Lung (tissue), 11 donors: ENCODE measurements at regions not wholly inside any gene's neighbourhood (a gene's known extent, or its start where the extent isn't known, plus 50 kb on each side); places are given as distances from the start of the nearest gene placed in this dataset.

Experiments
- ATAC-seq: fragments of 200-7000 bp; cut with Tn5 transposase; one replicate; pipeline ENCODE4 v1.9.1; 2020; ENCODE audit warnings: moderate number of reproducible peaks; ENCODE audit not compliant: insufficient read depth, low FRiP score
- DNase-seq, 3 donors: peaks; one replicate each; pipeline ENCODE4 v3.0.0-alpha.2; 2013 to 2017
- H3K27ac ChIP-seq, 2 donors: one replicate each; pipeline ENCODE4 v1.5.1; 2013; ENCODE audit warnings: mild to moderate bottlenecking in 2 of 2, moderate library complexity in 2 of 2, control low read depth in 1 of 2, inconsistent platforms in 1 of 2, low read depth in 1 of 2, low read length in 1 of 2
- H3K27me3 ChIP-seq, 3 donors: one replicate each; pipeline ENCODE4 v1.5.1; 2013; ENCODE audit warnings: low read length in 2 of 3; ENCODE audit not compliant: control insufficient read depth in 3 of 3, insufficient read depth in 3 of 3
- H3K36me3 ChIP-seq, 4 donors: one replicate each; pipeline ENCODE4 v1.5.1; 2013; ENCODE audit warnings: low read length in 4 of 4, mild to moderate bottlenecking in 1 of 4, moderate library complexity in 1 of 4; ENCODE audit not compliant: control insufficient read depth in 4 of 4, insufficient read depth in 4 of 4
- H3K4me1 ChIP-seq, 5 donors: one replicate each; pipeline ENCODE4 v1.5.1; 2013; ENCODE audit warnings: low read length in 5 of 5, mild to moderate bottlenecking in 2 of 5, moderate library complexity in 1 of 5; ENCODE audit not compliant: control insufficient read depth in 5 of 5, insufficient read depth in 5 of 5
- H3K4me3 ChIP-seq: one replicate; pipeline ENCODE4 v1.5.1; 2013; ENCODE audit warnings: mild to moderate bottlenecking, control low read depth, moderate library complexity
- H3K9ac ChIP-seq, 2 donors: one replicate each; pipeline ENCODE4 v1.5.1; 2013; ENCODE audit warnings: low read length in 2 of 2, control low read depth in 1 of 2; ENCODE audit not compliant: insufficient read depth in 1 of 2
- H3K9me3 ChIP-seq, 4 donors: one replicate each; pipeline ENCODE4 v1.5.1; 2013; ENCODE audit warnings: low read length in 3 of 4, mild to moderate bottlenecking in 1 of 4, moderate library complexity in 1 of 4; ENCODE audit not compliant: control insufficient read depth in 4 of 4, insufficient read depth in 3 of 4
- WGBS, 2 donors: extraction: QIAGEN DNeasy Blood & Tissue Kit; methylation state at CpG; one replicate each; pipeline ENCODE4 v1.1.7; 2013; 5-methylcytosine and 5-hydroxymethylcytosine counted together
- TF ChIP-seq, protein P1 (sequence below): IDR thresholded peaks from 2 replicates; pipeline ENCODE4 v1.5.1; 2012; ENCODE audit warnings: mild to moderate bottlenecking; ENCODE audit errors: control extremely low read depth, extremely low read depth
- donor health status: control.
- donor health status: control.
- donor health status: Bipolar disorder and iron deficiency.
- donor health status: healthy.
- donor health status: DM: yes; HTN: yes; CAD: no.

DNA sequence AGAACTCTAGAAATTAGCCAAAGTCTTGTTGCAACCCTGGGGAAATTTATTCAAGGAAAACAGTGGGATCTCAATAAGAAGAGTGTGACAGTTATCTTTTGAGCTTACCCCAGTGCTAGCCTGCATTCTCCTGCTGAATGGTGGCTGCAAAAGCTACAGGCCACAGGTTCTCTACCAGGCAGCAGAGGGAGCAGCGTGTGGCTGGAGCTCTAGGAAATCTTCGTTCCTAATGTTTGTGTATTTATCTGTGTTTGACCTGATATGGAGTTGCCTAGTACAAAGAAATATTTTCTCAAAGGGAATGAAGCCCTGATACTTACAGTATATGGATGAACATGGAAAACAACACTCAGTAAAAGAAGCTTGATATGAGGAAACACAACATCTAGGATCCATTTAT lies 1100.6 kb downstream of the NLGN4Y start:
- H3K9me3 ChIP-seq: no peaks in the 10 kb centered on the region
- 37% methylated on average over 2 of the region's 2 CpGs; no CpG with 5 or more reads in 1 of the 2 donors for WGBS, 2 donors
- no peaks in the 10 kb centered on the region for H3K27me3 ChIP-seq

DNA sequence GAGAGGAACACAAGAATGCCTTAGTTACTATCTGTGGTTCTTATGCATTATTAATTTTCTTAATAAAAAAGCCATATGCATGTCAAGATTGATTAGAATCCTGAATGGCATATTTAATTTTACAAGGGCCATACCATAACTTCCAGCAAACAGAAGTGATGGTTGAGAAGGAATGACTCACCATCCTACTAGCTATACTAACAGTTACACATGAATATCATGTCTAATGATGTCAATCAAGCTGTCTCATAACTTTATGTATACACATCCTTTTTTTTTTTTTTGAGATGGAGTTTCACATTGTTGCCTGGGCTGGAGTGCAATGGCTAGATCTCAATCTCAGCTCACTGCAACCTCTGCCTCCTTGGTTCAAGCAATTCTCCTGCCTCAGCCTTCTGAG lies 1123.9 kb downstream of the NLGN4Y start:
- no peaks in the 10 kb centered on the region for H3K27me3 ChIP-seq
- no peak overlapping the region for H3K4me3 ChIP-seq
- H3K27ac ChIP-seq: no peak overlapping the region
- H3K4me1 ChIP-seq: no peaks in the 10 kb centered on the region
- no peak overlapping the region for H3K9ac ChIP-seq
- TF ChIP-seq, protein P1, sequence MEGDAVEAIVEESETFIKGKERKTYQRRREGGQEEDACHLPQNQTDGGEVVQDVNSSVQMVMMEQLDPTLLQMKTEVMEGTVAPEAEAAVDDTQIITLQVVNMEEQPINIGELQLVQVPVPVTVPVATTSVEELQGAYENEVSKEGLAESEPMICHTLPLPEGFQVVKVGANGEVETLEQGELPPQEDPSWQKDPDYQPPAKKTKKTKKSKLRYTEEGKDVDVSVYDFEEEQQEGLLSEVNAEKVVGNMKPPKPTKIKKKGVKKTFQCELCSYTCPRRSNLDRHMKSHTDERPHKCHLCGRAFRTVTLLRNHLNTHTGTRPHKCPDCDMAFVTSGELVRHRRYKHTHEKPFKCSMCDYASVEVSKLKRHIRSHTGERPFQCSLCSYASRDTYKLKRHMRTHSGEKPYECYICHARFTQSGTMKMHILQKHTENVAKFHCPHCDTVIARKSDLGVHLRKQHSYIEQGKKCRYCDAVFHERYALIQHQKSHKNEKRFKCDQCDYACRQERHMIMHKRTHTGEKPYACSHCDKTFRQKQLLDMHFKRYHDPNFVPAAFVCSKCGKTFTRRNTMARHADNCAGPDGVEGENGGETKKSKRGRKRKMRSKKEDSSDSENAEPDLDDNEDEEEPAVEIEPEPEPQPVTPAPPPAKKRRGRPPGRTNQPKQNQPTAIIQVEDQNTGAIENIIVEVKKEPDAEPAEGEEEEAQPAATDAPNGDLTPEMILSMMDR: no peak
- ATAC-seq (no peak), DNase-seq (no peak)
- no peaks in the 10 kb centered on the region for H3K36me3 ChIP-seq
- no peaks in the 10 kb centered on the region for H3K9me3 ChIP-seq

More for the DNA sequence above, 1100.6 kb downstream of the NLGN4Y start:
- peak in 1 of 3 donors; percentile 31 for DNase-seq
- TF ChIP-seq, protein P1: no peak
- Histone ChIP-seq H3K9ac (no peak overlapping the region), H3K4me1 (no peaks in the 10 kb centered on the region), H3K4me3 (no peak overlapping the region), H3K27ac (no peak overlapping the region), H3K36me3 (no peaks in the 10 kb centered on the region)
- ATAC-seq: no peak

DNA sequence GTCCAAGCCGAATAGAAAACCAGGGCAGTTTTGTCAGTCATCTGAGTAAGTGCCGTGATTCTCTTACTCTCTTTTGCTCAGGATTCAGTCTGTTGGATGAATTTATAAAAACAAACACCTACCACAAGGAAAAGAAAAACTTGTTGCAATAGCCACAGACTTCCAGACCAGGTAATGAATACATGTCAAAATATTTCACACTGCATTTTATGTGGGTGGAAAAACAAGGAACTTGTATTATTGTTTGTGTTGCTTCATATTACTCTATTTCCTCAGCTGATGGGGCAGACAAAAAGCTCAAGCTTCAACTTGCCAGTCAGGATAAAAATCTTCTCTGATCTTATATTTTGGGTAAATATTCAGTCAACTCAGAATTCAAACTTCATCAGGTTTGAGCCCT lies 1125.7 kb downstream of the NLGN4Y start:
- TF ChIP-seq, protein P1: no peak
- H3K9me3 ChIP-seq: no peaks in the 10 kb centered on the region
- H3K9ac ChIP-seq: no peak overlapping the region
- no peaks in the 10 kb centered on the region for H3K4me1 ChIP-seq
- WGBS, 2 donors: 87% methylated on average over 2 of the region's 2 CpGs; no CpG with 5 or more reads in 1 of the 2 donors
- DNase-seq (no peak), ATAC-seq (no peak)
- H3K4me3 ChIP-seq: no peak overlapping the region
- H3K27ac ChIP-seq: no peak overlapping the region
- no peaks in the 10 kb centered on the region for H3K27me3 ChIP-seq
- no peaks in the 10 kb centered on the region for H3K36me3 ChIP-seq

DNA sequence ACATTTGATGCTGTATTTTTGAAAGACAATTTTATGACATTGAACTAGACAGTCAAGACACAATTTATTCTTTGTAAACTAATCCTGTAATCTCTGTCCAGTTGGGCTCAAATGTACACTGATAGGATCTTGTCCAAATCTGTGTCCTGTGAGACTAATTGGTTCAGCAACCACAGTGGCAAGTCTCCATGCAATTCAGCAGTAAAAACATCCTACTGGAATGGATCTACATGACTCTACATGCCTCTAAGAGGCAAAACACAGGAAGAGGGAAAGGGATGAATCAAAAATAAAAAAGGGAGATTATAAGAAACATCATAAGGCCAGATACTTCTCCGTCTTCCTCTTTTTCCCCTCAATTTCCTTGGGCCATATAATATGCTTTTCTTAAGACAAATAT lies 1164.2 kb downstream of the NLGN4Y start:
- WGBS, 2 donors: 83% methylated on average over 1 of the region's 1 CpG; no CpG with 5 or more reads in 1 of the 2 donors

More for the DNA sequence above, 1164.2 kb downstream of the NLGN4Y start:
- no peaks in the 10 kb centered on the region for H3K4me1 ChIP-seq
- no peaks in the 10 kb centered on the region for H3K27me3 ChIP-seq
- no peaks in the 10 kb centered on the region for H3K9me3 ChIP-seq
- peak in 1 of 3 donors; percentile 2 for DNase-seq
- H3K4me3 ChIP-seq: no peak overlapping the region
- H3K27ac ChIP-seq: no peak overlapping the region
- no peaks in the 10 kb centered on the region for H3K36me3 ChIP-seq
- TF ChIP-seq, protein P1: no peak
- no peak overlapping the region for H3K9ac ChIP-seq
- no peak for ATAC-seq
